IPS DF 6.9 (cell line): ENCODE measurements at regions not wholly inside any gene's neighbourhood (a gene's known extent, or its start where the extent isn't known, plus 50 kb on each side); places are given as distances from the start of the nearest gene placed in this dataset.

Experiments
- DNase-seq: peaks from one replicate; pipeline ENCODE4 v3.0.0-alpha.2; 2013; ENCODE audit warnings: low read depth, low spot score
- H3K27ac ChIP-seq: one replicate; pipeline ENCODE4 v1.5.1; 2013; ENCODE audit warnings: low read length, control low read depth
- H3K27me3 ChIP-seq: 2 replicates; pipeline ENCODE4 v1.6.1; 2013; ENCODE audit warnings: mild to moderate bottlenecking, low read length; ENCODE audit not compliant: control insufficient read depth, insufficient read depth
- H3K36me3 ChIP-seq: 2 replicates; pipeline ENCODE4 v1.6.1; 2013; ENCODE audit warnings: low read length; ENCODE audit not compliant: control insufficient read depth, insufficient read depth
- H3K4me1 ChIP-seq: 2 replicates; pipeline ENCODE4 v1.6.1; 2013; ENCODE audit warnings: low read length; ENCODE audit not compliant: control insufficient read depth, insufficient read depth
- H3K4me3 ChIP-seq: 2 replicates; pipeline ENCODE4 v1.5.1; 2013; ENCODE audit warnings: mild to moderate bottlenecking, low read length
- H3K9me3 ChIP-seq: 2 replicates; pipeline ENCODE4 v1.6.1; 2013; ENCODE audit warnings: low read length, inconsistent platforms; ENCODE audit not compliant: control insufficient read depth, insufficient read depth
- WGBS: extraction: QIAGEN DNeasy Blood & Tissue Kit; methylation state at CpG from one replicate; pipeline ENCODE4 v1.1.7; 2013; ENCODE audit warnings: mixed read lengths, missing lambda C conversion rate; ENCODE audit not compliant: insufficient read length, insufficient coverage; 5-methylcytosine and 5-hydroxymethylcytosine counted together

DNA sequence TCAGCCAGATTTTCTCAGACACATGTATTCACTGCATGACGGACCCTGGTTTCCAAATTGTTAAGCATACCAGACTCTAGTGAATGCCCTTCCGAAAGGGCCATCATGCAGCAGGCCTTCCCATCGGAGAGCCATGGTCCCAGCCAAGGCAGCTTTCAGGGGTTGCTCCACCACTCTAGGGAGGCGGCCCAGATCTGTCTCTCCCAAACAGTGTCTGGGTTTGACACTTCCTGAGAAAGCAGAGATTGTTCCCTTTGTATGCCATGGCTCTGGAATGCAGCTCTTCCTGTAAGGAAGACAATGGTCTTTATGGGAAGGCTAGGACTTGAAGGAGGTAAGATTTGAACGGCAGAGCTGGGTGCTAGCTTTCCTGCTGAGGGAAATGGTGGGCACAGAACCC, 178.8 kb upstream of the BMPER start:
- Histone ChIP-seq H3K4me1 (peaks cover 6% of the 10 kb centered on the region; the same call in 1 of the 2 replicates), H3K4me3 (no peak overlapping the region), H3K27me3 (no peaks in the 10 kb centered on the region), H3K27ac (no peak overlapping the region), H3K9me3 (no peaks in the 10 kb centered on the region), H3K36me3 (no peaks in the 10 kb centered on the region)
- no CpG with 5 or more reads among the region's 5 CpGs for WGBS
- DNase-seq = no peak

DNA sequence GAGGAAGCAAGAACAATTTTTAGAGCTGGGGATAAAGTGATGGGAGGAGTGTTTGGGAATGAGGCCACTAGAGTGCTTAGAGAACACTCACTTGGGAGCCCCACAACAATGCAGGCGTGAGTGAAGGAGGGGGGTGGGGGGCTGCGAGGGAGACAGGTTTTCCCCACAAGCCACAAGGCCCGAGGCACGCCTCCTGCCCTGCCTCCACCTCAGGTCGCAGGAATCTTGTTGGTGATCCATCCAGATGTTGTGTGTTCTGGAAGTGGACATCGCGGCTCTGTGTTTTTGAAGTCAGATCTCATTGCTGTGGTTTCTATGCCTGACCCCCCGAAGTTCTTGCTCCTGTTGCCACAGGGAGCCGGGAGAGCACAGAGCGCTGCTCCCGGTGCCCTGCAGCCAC, 178.0 kb upstream of the BMPER start:
- no CpG with 5 or more reads among the region's 11 CpGs for WGBS
- Histone ChIP-seq H3K4me1 (peaks cover 6% of the 10 kb centered on the region; the same call in 1 of the 2 replicates), H3K27me3 (no peaks in the 10 kb centered on the region), H3K36me3 (no peaks in the 10 kb centered on the region), H3K4me3 (no peak overlapping the region), H3K27ac (no peak overlapping the region), H3K9me3 (no peaks in the 10 kb centered on the region)
- no peak for DNase-seq

DNA sequence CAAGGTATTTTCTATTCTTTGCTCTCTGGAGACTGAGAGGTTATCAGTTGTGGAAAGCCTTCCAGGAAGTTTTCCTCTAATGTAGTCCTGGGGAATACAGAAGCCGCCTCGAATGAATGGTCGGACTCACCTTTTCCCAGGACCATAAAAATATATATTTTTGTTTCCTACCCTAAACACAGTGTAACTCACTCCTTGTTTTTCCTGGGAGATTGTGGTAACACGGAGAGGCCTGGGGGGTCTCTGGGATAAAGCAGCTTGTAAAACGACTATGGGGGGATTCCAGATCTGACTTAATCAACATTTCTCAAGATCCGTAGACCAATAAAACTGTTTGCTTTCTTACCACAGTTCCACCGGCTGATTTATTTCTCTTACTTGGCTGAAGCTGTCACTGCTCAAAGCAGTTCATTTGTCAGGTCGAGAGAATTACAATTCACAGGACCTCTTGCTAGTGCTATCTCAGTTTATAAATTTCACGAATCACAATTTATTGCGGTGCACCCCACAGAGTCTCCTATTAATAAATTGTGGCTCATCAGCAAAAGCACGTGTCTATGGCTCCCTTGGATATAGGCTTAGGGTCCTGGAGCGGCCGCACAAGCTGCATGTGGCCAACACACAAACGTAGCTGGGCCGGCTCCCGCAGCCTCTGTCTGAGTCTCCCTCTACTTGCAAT, 176.3 kb upstream of the BMPER start:
- H3K36me3 ChIP-seq = no peaks in the 10 kb centered on the region
- no peak overlapping the region for H3K27ac ChIP-seq
- WGBS = no CpG with 5 or more reads among the region's 16 CpGs
- no peaks in the 10 kb centered on the region for H3K9me3 ChIP-seq
- H3K4me3 ChIP-seq = no peak overlapping the region
- H3K4me1 ChIP-seq = peaks cover 6% of the 10 kb centered on the region; the same call in 1 of the 2 replicates
- no peak for DNase-seq
- H3K27me3 ChIP-seq = no peaks in the 10 kb centered on the region

DNA sequence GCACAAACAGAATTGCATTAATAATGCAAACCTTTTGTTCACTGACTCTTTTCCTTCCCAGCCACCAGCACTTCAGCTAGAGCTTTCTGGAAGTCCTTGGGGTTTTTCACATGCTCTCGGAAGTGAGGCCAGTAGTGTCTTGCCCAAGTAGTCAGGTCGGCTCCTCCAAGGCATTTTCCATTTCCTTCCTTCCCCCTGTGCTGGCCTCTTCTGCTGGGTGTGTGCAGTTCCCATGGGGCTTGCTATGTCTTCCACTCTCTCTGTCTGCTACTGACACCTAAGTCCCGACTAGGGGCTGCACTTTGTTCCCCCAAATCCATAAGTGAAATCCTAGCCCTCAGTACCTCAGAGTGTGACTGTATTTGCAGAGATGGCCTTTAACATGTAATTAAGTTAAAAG, 175.6 kb upstream of the BMPER start:
- DNase-seq = no peak
- Histone ChIP-seq H3K27me3 (no peaks in the 10 kb centered on the region), H3K4me3 (no peak overlapping the region), H3K4me1 (peaks cover 6% of the 10 kb centered on the region; the same call in 1 of the 2 replicates), H3K27ac (no peak overlapping the region), H3K36me3 (no peaks in the 10 kb centered on the region), H3K9me3 (no peaks in the 10 kb centered on the region)
- no CpG with 5 or more reads among the region's 3 CpGs for WGBS

DNA sequence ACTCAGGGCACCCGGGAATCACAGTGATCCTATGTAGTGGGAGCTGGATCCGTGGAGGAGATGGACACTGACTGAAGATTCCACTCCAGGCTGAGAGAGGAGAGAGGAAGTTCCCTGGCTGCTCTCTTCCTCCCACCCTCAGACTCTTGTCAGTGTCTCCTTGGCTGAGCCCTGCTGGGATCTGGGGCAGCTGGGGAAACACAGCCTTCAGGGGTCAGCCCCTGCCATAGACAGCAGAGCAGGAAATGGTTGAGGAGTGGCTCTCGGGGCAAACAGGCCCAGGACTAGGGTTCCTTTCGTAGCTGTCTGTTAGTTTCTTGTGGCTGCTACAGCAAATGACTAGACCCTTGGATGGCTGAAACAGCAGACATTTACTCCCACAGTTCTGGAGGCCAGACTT, 174.4 kb upstream of the BMPER start:
- DNase-seq = no peak
- peaks cover 6% of the 10 kb centered on the region; the same call in 1 of the 2 replicates for H3K4me1 ChIP-seq
- H3K36me3 ChIP-seq = no peaks in the 10 kb centered on the region
- no peaks in the 10 kb centered on the region for H3K9me3 ChIP-seq
- WGBS = no CpG with 5 or more reads among the region's 4 CpGs
- no peak overlapping the region for H3K4me3 ChIP-seq
- no peak overlapping the region for H3K27ac ChIP-seq
- H3K27me3 ChIP-seq = no peaks in the 10 kb centered on the region

DNA sequence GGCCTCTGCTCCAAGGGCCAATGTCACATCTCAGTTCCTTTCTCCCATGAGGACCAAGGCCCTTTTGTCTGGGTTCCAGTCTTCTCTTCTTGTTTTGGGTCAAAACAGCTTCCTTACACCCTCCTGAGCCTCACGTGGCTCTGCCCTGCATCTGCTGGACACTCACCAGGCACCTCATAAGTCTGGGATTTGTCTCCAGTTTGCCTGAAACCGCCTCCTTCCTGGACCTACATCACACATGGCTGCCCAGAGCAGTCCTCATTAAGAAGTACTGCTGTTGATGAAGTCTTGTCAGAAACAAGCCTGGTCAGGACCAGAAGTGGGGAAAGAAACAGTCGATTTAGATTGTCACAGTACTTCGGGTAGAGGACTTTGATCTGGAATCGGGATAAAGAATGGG, 173.4 kb upstream of the BMPER start:
- WGBS = no CpG with 5 or more reads among the region's 5 CpGs
- no peak for DNase-seq
- no peak overlapping the region for H3K27ac ChIP-seq
- H3K4me3 ChIP-seq = no peak overlapping the region
- no peaks in the 10 kb centered on the region for H3K9me3 ChIP-seq
- H3K36me3 ChIP-seq = no peaks in the 10 kb centered on the region
- peaks cover 4% of the 10 kb centered on the region; the same call in 1 of the 2 replicates for H3K4me1 ChIP-seq
- no peaks in the 10 kb centered on the region for H3K27me3 ChIP-seq

DNA sequence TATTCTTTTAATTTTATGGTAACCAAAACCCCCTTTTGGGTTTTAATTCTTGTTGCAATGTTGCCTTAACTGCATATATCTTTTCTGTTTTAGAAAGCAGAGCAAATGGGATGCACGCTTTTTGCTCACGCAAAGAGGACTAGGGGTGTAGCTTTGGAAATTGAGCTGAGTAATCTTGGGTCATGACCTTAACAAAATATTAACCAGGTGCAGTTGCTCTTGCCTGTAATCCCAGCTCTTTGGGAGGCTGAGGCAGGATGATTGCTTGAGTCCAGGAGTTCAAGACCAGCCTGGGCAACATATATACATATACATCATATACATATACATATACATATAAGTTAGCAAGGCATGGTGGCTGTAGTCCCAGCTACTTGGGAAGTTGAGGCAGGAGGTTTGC, 172.9 kb upstream of the BMPER start:
- no CpG with 5 or more reads among the region's 2 CpGs for WGBS
- 0 out of 2 replicates have a peak, but pooled peaks cover under 1% of the 10 kb centered on the region for H3K4me1 ChIP-seq
- no peak for DNase-seq

DNA sequence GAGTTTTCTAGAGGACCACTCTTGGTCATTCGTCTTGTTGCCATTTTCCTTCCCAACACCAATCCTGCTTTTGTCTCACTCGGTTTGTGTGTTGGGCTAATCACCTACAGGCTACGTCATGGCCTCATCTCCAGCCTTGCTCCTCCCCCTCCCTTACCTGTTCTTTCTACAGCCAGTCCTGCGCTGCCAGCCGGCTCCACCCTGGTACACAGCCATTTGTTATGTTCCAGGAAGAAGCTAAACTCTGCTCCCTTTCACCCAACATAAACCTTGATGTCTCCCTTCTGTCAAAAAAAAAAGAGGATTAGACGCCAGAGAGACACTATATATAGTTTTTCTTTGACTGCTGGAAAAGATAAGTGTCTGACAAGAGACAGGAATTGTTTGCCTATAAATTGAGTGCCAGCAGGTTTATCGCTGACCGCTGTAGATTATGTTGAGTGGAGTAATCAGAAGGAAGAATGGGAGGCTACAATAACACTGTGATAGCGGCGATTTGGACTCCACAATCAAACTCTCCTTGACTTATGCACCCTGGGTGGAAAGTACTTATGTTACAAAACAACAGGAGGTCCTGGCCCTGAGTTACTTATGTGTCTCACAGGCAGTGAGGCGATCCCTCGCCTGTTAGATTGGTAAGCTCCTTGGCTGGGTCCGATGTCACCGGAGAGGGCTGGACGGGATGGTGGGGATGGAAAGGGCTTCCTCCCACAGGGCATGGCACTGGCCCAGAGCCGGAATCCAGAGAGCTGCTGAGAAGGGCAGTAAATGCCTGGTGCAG, 171.3 kb upstream of the BMPER start:
- Histone ChIP-seq H3K4me3 (no peak overlapping the region), H3K27ac (no peak overlapping the region), H3K27me3 (no peaks in the 10 kb centered on the region), H3K9me3 (no peaks in the 10 kb centered on the region), H3K4me1 (no peaks in the 10 kb centered on the region), H3K36me3 (no peaks in the 10 kb centered on the region)
- no CpG with 5 or more reads among the region's 16 CpGs for WGBS
- DNase-seq = no peak

More for the DNA sequence above, 172.9 kb upstream of the BMPER start:
- Histone ChIP-seq H3K4me3 (no peak overlapping the region), H3K27ac (no peak overlapping the region), H3K9me3 (no peaks in the 10 kb centered on the region), H3K36me3 (no peaks in the 10 kb centered on the region), H3K27me3 (no peaks in the 10 kb centered on the region)

DNA sequence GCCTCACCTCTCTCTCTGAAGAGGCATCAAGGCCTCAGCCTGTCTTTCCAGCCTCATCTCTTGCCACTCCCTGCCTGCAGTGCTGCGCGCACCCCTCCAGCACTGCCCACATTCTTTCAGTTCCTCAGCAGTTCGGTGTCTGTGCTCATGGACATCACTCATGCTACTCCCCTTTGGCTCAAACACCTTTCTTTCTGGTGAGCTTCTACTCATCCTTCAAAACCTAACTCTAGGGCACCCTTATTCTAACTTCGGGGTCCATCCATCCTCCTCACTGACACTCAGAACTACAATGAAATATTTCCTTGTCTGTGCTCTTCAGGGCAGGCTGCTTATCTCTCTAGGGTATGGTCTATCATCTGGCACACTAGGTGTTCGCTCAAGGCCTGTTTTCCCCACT, 169.9 kb upstream of the BMPER start:
- Histone ChIP-seq H3K4me3 (no peak overlapping the region), H3K27ac (no peak overlapping the region), H3K9me3 (no peaks in the 10 kb centered on the region), H3K4me1 (no peaks in the 10 kb centered on the region), H3K27me3 (no peaks in the 10 kb centered on the region), H3K36me3 (no peaks in the 10 kb centered on the region)
- DNase-seq = no peak
- no CpG with 5 or more reads among the region's 5 CpGs for WGBS

DNA sequence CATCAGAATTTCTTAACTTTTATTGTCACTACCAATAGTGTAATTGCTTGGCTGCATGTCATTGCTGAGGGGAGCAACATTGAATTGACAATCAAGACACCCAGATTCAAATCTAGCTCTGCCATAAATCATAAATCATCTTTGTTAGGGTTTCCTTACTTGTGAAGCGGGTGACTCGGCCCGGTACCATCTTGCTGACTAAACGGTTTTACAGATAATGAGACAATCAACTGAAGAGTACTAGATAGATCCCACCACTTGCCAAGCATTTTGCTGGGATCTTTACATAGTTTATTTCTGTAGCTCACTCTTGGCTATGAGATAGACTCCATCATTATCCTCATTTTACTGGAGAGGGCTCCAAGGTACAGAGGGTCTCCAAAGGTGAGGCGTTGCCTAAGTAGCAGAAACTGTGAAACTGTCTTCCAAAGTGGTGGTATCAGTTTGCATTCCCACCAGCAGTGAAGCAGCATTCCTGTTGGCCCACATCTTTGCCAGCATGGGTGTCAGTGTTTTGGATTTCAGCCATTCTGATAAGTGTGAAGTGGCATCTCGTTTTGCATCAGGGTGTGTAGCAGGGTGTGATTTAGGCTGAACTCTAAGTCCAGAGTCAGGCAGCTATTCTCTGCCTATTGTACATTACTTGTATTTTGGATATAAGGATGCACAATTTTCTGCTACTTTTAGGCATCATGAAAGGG, 168.7 kb upstream of the BMPER start:
- no peak for DNase-seq
- no peak overlapping the region for H3K4me3 ChIP-seq
- H3K36me3 ChIP-seq = no peaks in the 10 kb centered on the region
- WGBS = no CpG with 5 or more reads among the region's 6 CpGs
- H3K9me3 ChIP-seq = no peaks in the 10 kb centered on the region
- H3K27ac ChIP-seq = no peak overlapping the region
- no peaks in the 10 kb centered on the region for H3K4me1 ChIP-seq
- no peaks in the 10 kb centered on the region for H3K27me3 ChIP-seq
